SK-N-SH treated with all-trans-retinoic acid at 6 μM for 48 hours (cell line): ENCODE measurements at regions not wholly inside any gene's neighbourhood (a gene's known extent, or its start where the extent isn't known, plus 50 kb on each side); places are given as distances from the start of the nearest gene placed in this dataset.
"Not testable (repeated sequence)": the region's sequence is repeated elsewhere in the genome, so short reads cannot be mapped to it uniquely, and the experiment has no call there.

ENCODE experiments used
- ATAC-seq: fragments of 200-7000 bp; cut with Tn5 transposase; 3 replicates; pipeline ENCODE4 v1.9.1; 2020; ENCODE audit warnings: mild to moderate bottlenecking, moderate library complexity
- ARNTL ChIP-seq: fragments of 450-650 bp; formaldehyde crosslinking; IDR thresholded peaks from 2 replicates; pipeline ENCODE4 v1.5.0; 2020; ENCODE audit warnings: low read depth, mild to moderate bottlenecking, moderate library complexity, borderline replicate concordance
- BACH2 ChIP-seq: fragments of 250-450 bp; sonication (Bioruptor Pico); IDR thresholded peaks from 2 replicates; pipeline ENCODE4 v1.9.0; 2021; ENCODE audit warnings: mild to moderate bottlenecking, borderline replicate concordance
- CREB5 ChIP-seq: fragments of 250-450 bp; sonication (Bioruptor Pico); IDR thresholded peaks from 2 replicates; pipeline ENCODE4 v1.5.1; 2020; ENCODE audit warnings: low read depth, mild to moderate bottlenecking, moderate library complexity
- CSDC2 ChIP-seq: fragments of 250-450 bp; sonication (Bioruptor Pico); IDR thresholded peaks from 2 replicates; pipeline ENCODE4 v1.5.0; 2020; ENCODE audit warnings: mild to moderate bottlenecking, moderate library complexity
- ESRRG ChIP-seq: fragments of 250-450 bp; sonication (Bioruptor Pico); IDR thresholded peaks from 2 replicates; pipeline ENCODE4 v1.6.1; 2021; ENCODE audit warnings: mild to moderate bottlenecking
- ISL1 ChIP-seq: fragments of 250-450 bp; sonication (Bioruptor Pico); IDR thresholded peaks from 2 replicates; pipeline ENCODE4 v2.1.2; 2022; ENCODE audit warnings: mild to moderate bottlenecking, moderate library complexity
- OSR1 ChIP-seq: fragments of 250-450 bp; sonication (Bioruptor Pico); IDR thresholded peaks from 2 replicates; pipeline ENCODE4 v1.8.0; 2022; ENCODE audit warnings: moderate library complexity, mild to moderate bottlenecking, inconsistent platforms
- PATZ1 ChIP-seq: fragments of 250-450 bp; sonication (Bioruptor Pico); IDR thresholded peaks from 2 replicates; pipeline ENCODE4 v1.8.0; 2020; ENCODE audit warnings: mild to moderate bottlenecking, moderate library complexity, borderline replicate concordance
- POU6F1 ChIP-seq: fragments of 250-450 bp; sonication (Bioruptor Pico); IDR thresholded peaks from 2 replicates; pipeline ENCODE4 v1.8.0; 2021; ENCODE audit warnings: low read depth, mild to moderate bottlenecking, moderate library complexity, borderline replicate concordance
- PPARA ChIP-seq: fragments of 250-450 bp; sonication (Bioruptor Pico); IDR thresholded peaks from 2 replicates; pipeline ENCODE4 v1.5.0; 2020; ENCODE audit warnings: mild to moderate bottlenecking, borderline replicate concordance
- RARB ChIP-seq: fragments of 250-450 bp; sonication (Bioruptor Pico); IDR thresholded peaks from 2 replicates; pipeline ENCODE4 v1.8.0; 2021; ENCODE audit warnings: mild to moderate bottlenecking, moderate library complexity
- SNAI2 ChIP-seq: fragments of 250-450 bp; sonication (Bioruptor Pico); IDR thresholded peaks from 2 replicates; pipeline ENCODE4 v1.5.0; 2020; ENCODE audit warnings: mild to moderate bottlenecking, moderate library complexity
- TCF4 ChIP-seq: fragments of 250-450 bp; sonication (Bioruptor Pico); IDR thresholded peaks from 2 replicates; pipeline ENCODE4 v1.8.0; 2021; ENCODE audit warnings: mild to moderate bottlenecking, moderate library complexity, borderline replicate concordance
- TOX ChIP-seq: fragments of 250-450 bp; sonication (Bioruptor Pico); IDR thresholded peaks from 2 replicates; pipeline ENCODE4 v1.8.0; 2021; ENCODE audit warnings: mild to moderate bottlenecking, moderate library complexity, borderline replicate concordance
- TSHZ2 ChIP-seq: fragments of 250-450 bp; sonication (Bioruptor Pico); IDR thresholded peaks from 2 replicates; pipeline ENCODE4 v1.5.0; 2020; ENCODE audit warnings: mild to moderate bottlenecking, moderate library complexity
- ZC3H10 ChIP-seq: fragments of 250-450 bp; sonication (Bioruptor Pico); IDR thresholded peaks from 2 replicates; pipeline ENCODE4 v1.5.1; 2021; ENCODE audit warnings: mild to moderate bottlenecking, moderate library complexity
- ZFP3 ChIP-seq: fragments of 250-450 bp; sonication (Bioruptor Pico); IDR thresholded peaks from 2 replicates; pipeline ENCODE4 v1.5.0; 2020; ENCODE audit warnings: mild to moderate bottlenecking, moderate library complexity
- ZFP30 ChIP-seq: fragments of 450-650 bp; formaldehyde crosslinking; IDR thresholded peaks from 2 replicates; pipeline ENCODE4 v1.5.0; 2022; ENCODE audit warnings: mild to moderate bottlenecking, moderate library complexity
- ZNF565 ChIP-seq: fragments of 450-650 bp; formaldehyde crosslinking; conservative IDR thresholded peaks from 2 replicates; pipeline ENCODE4 v1.5.0; 2020; ENCODE audit warnings: low read depth, mild to moderate bottlenecking, moderate library complexity
- ZNF70 ChIP-seq: fragments of 450-650 bp; formaldehyde crosslinking; IDR thresholded peaks from 2 replicates; pipeline ENCODE4 v1.5.0; 2020; ENCODE audit warnings: mild to moderate bottlenecking, moderate library complexity

- no peak for ATAC-seq
- TF ChIP-seq ZFP30 (CRISPR knock-in tag) (no peak), PATZ1 (CRISPR knock-in tag) (no peak), ZFP3 (no peak), ARNTL (no peak), RARB (CRISPR knock-in tag) (no peak), SNAI2 (no peak), ZNF70 (CRISPR knock-in tag) (no peak)
Measured at GRCh38 chr12:126937431-126937830, 1329.5 kb upstream of the TMEM132C start.

GRCh38 chr12:126944684-126945083, 1322.3 kb upstream of the TMEM132C start:
- no peak for ATAC-seq
- TF ChIP-seq TOX (CRISPR knock-in tag), result no peak
- no peak for TF ChIP-seq TSHZ2 (CRISPR knock-in tag)
- no peak for TF ChIP-seq ZFP3
- TF ChIP-seq CREB5 (CRISPR knock-in tag), result no peak
- TF ChIP-seq PPARA (CRISPR knock-in tag), result no peak
- TF ChIP-seq ISL1 (CRISPR knock-in tag), result no peak
- no peak for TF ChIP-seq ZC3H10
- TF ChIP-seq PATZ1 (CRISPR knock-in tag), result no peak
- TF ChIP-seq CSDC2 (CRISPR knock-in tag), result no peak
- TF ChIP-seq OSR1 (CRISPR knock-in tag), result no peak
- no peak for TF ChIP-seq SNAI2
- TF ChIP-seq POU6F1 (CRISPR knock-in tag), result no peak
- no peak for TF ChIP-seq ESRRG (CRISPR knock-in tag)
- no peak for TF ChIP-seq RARB (CRISPR knock-in tag)
- TF ChIP-seq ZNF565, result no peak
- TF ChIP-seq TCF4 (CRISPR knock-in tag), result no peak
- TF ChIP-seq ZNF70 (CRISPR knock-in tag), result no peak
- TF ChIP-seq BACH2 (CRISPR knock-in tag), result no peak

GRCh38 chr12:126946958-126947357, 1320.0 kb upstream of the TMEM132C start:
- ATAC-seq, result not testable (repeated sequence)

GRCh38 chr12:126949558-126949957, 1317.4 kb upstream of the TMEM132C start:
- no peak for ATAC-seq
- TF ChIP-seq SNAI2 (no peak), ESRRG (CRISPR knock-in tag) (no peak), PPARA (CRISPR knock-in tag) (no peak), BACH2 (CRISPR knock-in tag) (no peak), ZFP3 (no peak)
